Hippocampal formation (tissue), 2 donors: ENCODE measurements at regions not wholly inside any gene's neighbourhood (a gene's known extent, or its start where the extent isn't known, plus 50 kb on each side); places are given as distances from the start of the nearest gene placed in this dataset.

ENCODE experiments used
- DNase-seq, 2 donors: peaks; one replicate each; lab custom pipeline; 2025; lab: John Stamatoyannopoulos, UW

DNA sequence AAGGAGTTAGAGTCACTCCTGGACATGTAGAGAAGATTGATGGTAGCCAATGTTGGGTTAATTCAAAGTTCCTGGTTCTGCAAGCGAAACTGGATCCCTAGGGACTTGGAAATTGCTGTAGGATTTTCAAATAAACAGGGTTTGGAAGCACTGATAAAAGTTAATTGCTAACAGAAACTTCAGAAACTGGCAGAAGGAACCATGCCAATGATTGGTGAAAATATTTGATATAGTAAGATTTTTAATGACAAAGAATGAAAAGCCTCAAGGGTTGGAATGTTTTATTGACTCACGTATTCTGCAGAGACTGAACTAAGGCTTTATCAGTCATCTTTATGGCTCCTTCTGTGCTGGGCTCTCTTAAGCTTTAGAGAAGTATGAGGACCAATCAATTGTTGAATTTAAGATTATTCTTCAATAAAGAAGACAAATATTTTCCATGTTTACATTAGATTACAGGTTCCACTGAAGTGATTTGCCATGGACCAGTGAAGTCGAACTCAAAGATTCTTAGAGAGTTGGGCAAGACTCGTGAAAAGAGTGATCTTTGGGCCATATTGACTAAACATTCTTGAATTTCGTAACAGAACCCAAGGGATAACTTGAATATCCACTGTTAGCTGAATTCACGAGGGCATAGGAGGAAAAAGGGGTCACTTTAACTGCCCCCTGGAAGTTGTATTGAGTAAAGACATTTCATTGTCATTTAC lies 371.4 kb downstream of the HDGFL1 start:
- no peak for DNase-seq

DNA sequence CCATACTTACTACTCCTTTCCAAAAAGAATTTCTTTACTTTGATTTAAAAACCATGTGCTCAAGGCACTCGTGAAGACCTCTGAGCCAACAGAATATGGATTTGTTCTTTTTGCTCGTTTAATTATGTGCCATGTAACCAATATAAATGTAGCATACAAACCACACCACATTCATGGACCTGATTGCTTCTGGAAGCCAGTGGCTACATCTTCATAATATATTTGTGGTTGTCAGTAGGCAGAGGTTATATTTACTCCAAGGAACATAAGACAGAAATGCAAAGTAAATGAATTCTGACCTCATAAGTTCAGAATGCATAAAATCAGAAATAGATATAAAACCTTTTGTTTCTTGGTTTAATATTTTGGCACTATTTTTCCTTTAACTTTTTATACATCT lies 373.0 kb downstream of the HDGFL1 start:
- no peak for DNase-seq

DNA sequence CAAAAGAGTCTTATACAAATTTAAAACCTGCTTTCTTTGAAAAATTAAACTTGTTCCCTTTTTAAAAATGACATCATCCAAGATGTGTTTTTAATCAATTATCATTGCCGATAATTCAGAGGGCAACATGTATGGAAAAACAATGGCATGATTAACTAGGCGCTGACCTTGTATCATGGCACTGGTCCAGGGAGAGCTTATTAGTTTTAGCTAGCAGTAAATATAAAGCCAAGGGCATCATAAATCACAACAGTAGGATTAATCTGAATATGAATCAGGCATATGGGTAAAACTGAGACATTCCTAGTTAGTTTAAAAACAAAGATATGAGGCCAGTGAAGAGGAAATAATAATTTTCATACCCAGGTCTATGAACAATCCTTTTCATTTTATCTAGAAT lies 374.0 kb downstream of the HDGFL1 start:
- no peak for DNase-seq

DNA sequence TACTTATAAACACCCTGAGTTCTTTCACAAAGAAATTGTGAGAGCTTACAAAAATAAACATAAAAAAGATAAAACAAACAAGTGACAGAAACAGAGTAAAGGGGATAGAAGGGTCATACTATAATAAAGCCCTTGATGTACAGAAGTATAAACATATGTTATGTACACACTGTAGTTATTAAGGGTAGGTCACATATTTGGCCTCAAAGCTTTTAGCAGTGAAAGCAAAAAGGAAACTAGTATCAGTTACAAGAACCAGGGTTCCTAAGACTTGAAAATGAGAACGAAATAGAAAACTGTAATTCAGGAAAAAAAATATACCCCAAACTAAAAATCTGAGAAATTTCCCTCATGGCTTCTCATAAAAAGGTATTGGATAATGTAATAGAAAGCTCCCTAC lies 380.6 kb downstream of the HDGFL1 start:
- no peak for DNase-seq

DNA sequence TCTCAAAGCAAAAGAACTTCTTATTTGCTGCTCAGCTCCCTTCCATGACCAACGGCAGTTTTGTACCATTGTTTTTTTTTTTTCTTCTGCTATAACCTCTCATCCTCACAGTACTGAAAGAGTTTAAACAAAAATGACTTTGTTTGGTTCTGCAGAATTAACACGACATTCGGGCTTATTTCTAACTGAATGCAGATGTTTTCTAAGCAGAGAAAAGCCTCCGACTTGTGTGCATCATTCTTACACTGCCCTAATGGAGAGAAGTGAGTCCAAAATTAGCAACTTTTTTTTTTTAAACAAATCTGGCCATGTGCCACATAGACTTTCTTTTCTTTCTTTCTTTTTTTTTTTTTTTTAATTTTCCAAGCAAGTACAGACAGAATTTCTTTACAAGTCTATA lies 382.7 kb downstream of the HDGFL1 start:
- no peak for DNase-seq

DNA sequence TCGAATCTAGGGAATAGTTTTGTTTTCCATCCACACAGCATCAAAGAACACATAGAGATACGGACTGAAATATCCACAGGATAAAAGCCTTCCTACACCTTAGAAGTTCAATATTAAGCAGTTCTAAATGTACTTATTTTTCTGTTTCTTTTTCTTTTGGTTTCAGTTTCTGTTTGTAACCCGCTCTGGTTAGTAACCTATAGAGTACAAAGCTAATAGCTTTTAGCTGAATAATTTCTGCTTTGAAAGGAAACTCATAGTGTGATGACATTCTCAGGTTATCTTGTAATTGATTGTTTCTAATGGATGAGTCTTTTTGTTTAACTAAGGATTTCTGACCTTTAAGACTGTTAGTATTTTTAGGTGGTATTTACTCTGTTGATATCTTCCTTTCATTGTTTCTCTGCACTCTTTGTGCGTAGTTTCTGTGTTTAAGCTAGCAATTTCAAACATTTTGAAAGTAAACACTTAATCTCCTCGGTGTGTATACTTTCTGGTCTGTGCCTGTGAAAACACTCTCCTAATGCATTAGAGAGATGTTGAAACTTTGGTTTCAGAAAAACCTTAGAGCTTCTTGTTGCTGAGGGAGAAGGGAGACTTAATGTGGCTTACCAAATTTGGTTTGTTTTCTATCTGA lies 385.5 kb downstream of the HDGFL1 start:
- DNase-seq = no peak

DNA sequence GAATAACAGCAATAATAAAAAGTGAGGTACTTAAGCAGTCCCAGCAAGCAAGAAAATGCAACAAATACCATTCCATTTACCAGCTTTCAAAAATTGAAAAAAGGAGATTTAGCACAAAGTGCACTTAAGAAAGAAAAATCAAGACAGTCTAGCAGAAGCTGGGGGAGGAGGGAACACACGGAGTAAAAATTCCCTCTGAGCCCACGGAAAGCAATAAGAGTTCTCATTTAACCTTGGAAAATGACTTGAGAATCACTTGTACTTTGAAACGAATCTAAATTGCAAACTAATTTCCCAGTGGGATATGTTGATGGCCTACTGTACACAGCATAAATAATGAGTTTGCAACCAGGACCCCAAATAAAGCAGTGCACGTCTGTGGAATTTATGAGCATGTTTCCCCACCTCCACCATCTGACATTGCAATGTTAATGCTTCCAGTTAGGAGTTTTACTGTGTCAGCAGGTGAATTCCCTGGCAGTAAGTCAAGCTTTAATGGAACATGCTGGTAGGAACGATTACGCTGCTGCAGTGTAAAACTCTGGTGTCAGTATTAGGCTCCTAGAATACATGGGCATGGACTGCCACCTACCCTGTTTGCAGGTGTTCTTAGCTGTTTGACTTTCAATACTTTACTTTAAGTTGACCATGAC lies 386.8 kb downstream of the HDGFL1 start:
- DNase-seq = no peak

DNA sequence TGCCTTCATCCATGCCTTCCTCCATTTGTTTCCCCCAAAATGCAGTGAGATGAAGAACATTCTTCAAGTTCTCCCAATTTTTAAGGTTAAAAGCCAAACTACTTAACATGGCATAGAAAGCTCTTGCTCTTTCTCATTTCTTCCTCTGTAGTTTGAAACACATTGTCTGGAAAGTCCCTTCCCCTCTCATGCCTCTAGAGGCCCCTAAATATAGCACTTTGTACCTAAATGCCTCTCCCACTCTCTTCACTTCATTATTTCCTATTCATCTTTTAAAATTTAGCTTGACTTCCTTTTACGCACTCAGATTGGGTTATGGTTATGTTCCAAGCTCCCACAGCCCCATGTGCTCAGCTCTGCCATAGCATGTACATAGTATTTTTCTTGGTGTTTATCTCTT lies 389.3 kb downstream of the HDGFL1 start:
- no peak for DNase-seq

DNA sequence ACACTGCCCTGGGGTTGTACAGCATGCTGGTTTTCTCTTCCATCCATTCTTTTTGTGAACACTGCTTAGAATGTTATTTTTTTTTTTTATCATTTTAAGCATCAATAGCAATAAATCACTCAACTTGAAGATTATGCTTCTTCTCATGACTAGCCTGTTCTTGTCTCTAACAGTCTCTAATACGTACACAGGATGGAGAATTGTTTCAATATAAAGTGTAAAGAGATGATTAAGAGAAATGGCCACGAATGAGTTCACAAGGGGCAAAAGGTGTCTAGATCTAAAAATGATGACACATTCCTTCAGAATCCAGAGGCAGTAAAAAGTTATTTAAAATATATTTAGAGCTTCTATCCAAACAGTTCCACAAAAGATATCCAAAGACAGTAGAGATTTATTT lies 390.2 kb downstream of the HDGFL1 start:
- DNase-seq = no peak

DNA sequence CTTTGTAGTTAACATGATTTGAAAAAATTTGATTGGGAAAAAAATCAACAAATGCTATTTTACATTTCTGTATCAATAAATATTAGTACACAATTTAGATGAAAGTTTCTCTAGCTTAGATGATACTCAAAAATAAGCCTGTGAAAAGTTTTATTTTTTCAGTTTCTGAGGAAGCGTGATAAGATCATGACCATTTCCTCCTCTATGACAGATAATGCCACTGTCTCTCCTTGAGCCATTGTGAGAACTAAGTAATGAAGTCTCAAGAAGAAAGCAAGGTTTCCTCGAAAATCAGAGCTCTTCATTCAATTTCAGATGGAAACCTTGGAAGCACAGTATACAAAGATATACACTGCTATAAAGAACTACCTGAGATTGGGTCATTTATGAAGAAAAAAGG lies 395.0 kb downstream of the HDGFL1 start:
- DNase-seq = no peak

DNA sequence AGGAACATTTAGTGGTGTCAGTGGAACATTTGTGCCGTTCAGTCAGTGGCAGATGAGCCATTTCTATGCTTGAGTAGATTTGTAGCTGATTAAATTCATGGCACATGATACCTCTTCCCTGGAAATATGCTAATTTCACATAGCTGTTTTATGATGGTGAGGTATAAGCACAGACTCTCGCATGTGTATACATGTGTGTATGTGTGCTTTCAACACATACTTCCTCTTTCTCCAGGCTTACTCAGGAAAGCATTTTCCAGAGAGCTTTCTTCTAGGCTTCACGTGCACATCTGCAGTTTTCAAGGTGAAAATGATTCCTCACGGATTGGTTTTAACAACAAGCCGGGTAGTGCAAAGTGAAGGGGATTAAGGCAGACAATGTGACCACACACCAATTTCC lies 396.5 kb downstream of the HDGFL1 start:
- DNase-seq = no peak

DNA sequence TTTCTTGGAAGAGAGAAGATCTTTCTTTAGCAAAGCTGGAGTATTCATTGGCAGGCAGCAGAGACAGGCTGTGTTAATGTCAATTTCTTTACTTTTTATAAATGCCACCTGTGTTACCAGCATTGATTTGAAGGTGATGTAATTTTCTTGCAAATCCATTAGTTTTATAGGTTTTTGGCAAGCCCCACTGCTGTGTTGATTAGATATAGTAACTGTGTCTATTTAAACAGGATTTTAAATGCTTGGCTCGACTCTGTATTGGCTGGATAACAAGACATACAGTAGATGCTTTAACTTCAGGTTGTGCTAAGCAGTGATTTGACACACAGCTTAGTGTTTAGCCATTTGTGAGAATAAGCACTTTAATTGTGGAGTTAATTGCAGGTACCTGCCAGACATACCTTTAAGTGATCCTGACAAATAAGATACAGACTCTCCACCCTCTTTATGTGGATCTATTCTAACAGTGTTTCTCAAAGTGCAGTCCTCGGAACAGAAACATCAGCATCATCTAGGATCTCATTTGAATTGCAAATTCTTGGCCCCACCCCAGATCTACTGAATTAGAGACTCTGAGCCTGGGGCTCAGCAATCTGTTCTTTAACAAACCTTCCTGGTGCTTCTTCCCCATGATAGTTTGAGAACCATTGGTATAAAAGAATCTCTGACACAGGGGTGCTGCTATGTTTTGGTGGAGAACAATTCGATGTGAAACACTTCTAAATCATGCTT lies 397.5 kb downstream of the HDGFL1 start:
- DNase-seq = no peak

DNA sequence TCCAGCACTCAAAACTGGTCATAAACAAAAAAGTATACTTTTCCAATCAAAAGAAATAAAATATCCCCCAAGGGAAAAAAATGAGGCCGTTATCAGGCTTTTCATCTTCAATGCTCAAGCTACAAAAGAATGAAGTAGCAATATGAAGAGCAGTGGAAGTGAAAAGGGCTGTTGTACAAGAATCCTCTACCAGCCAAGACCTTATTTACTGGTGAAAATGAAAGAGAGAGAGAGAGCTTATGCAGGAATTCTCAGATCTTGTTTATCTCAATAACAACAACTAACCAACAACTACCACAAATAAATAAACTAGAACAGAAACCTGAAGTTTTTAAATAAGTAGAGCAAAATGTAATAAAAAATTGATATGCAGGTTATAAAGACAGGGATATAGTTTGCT lies 400.6 kb downstream of the HDGFL1 start:
- no peak for DNase-seq

DNA sequence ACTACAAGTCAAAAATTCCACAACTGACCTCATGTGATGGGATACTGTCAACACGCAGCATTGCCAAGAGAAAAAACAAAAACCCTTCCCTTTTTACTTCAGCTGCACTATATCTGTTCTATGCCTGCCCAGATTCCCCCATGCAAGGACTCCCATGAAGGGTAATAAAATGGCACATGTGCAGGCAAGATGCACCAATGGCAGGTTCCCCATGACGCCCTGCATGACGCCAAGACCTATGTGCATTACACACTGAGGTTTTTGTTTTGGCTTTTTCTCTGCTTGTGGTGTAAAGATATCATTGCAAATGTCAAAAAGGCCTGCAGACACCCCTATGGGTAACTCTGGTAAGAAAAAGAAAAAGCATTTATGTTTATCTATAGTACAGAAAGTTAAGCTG lies 403.4 kb downstream of the HDGFL1 start:
- DNase-seq = no peak

DNA sequence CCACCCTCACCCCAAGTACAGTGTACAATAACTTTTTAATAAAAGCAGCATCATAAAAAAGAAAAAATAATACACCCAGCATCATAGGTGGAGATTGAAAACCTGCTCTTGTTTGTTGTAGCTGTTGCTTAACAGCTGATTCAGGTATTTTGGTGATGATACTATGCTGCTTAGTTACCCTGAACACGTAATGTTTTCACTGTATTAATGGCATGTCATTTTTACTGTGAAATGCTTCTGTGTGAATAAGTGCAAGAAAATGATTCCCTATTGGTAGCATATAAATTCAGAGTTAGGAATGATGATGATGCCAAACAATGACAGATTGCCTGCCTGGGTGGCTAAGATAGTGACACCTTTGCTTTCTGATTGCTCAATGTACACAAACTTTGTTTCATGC lies 405.7 kb downstream of the HDGFL1 start:
- DNase-seq = no peak

DNA sequence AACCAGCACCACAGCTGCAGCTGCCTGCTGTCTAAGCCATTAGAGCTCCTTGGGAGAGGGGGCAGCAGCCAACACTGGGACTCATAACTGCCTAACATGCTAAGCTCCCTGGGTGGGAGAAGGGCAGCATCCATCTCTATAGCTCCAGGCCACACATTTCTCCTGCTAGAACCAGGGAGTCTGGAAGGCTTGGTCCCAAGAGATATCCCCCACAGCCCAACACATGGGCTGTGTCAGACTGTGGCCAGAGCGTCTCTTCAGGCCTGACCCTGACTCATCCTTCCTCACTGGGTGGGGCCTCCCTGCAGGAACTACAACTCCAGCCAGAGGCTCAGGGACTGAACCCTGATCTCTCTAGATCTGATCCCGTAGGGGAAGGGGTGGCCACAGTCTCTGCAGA lies 411.1 kb downstream of the HDGFL1 start:
- DNase-seq = no peak

DNA sequence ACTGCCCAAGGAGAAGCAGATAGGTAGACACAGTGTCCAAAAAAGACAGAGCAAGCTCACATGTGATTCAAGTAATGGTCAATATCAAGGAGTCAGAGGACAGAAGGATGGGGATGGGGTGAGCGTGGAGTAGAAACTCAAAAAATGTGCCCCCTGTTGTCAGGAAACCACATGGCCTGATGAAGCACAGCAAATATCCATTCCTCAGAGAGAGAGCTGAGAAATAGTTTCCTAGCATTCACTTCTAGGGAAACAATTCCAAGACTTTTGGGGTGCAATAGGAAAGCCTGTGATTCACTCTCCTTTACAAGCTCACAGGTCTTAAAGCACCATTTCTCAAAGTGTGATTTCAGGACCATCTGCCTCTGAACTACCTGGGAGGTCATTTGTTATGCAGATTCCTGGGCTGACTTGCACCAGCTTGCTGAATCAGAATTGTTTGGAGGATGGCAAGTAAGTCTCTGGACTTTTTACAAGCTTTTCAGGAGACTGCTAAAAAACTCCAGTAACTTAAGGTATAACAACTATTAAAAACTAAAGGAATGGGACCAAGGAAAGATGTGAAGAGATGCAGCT lies 432.8 kb downstream of the HDGFL1 start:
- no peak for DNase-seq

DNA sequence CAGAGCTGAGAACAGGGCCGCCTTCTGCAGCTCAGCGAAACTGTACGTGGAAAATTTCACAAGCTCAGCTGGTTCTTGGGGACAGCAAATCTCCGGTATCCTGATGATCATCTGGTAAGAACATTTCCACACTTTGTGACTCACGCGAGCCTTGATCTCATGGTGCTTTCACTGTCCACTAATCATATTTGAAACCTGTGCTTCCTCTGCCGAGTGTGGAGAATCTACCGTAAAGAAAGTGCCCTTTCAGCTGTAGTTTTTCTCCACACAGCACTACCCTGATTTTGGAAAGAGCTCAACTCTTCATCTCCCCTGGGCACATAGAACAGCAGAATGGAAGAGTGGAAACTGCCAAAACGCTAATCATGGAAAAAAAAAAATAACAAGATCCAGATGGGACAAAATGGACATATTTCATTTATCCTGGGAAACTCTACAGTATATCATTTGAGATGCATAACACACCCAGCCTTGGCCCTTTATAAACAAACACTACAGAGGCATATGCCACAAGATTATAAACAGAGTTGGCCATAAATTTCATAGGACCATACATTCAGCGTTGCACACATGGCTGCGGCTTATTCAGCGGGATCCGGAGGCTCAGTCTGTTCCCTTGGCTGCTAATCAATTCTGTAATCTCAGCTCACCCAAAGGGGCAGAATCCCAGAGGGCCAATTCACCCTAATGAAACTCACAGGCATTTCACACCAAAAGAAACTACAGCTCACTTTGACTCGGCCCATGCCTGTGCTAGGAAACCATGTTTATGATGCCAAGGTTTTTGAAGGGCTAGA lies 434.5 kb downstream of the HDGFL1 start:
- DNase-seq = no peak

DNA sequence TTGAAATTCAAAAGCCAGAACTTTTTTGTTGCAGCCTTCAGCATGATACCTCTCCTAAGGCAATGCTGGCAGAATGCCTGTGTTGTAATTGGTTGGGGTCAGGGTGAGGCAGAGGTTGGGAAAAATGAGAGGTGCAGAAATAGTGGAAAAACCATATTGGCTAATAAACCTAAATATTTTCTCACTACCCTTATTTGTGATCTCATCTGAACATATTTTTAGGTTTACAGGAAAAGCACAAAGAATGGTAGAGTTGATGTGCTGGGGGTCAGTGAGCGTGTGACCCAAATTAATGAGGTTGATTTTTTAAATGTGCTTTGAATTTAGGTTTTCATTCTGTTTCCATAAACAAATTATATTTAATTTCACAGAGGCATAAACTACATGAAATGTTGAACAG lies 437.3 kb downstream of the HDGFL1 start:
- DNase-seq = no peak

DNA sequence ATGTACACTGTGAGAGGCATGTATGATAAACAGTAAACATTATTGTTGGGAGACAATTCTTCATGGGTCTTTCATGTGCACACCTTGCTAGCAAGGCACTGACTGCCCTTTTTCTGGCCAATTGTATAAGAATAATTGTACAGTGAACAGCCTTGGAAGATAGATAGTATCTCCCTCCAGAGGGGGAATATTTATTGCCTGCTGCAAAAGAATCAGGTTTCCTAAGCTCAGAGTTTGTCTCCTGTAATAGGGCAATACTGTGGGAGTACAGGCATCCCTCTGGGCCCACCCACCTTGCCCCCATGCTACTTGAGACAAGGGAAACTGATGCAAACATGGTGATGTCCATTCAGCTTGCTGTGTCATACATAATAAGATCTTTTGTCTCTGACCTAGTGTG lies 442.2 kb downstream of the HDGFL1 start:
- DNase-seq = no peak

DNA sequence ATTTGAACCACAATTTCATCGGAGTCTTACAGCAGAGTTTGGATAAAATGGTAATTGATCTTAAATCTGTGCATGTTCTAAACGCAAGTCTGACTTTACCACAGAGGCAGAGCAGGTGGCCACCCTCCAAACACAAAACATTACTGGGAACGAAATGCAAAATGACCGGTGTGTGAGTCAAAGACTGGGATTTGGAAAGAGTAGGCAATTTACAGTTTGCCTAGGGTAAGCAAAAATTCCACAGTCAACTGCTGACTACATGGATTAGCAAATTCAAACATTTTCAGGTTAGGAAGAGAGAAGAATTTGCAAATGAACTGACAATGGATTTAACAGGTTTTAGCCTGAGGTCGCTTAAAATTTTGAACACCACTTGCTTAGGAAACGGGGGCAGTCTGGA lies 444.4 kb downstream of the HDGFL1 start:
- DNase-seq = no peak

DNA sequence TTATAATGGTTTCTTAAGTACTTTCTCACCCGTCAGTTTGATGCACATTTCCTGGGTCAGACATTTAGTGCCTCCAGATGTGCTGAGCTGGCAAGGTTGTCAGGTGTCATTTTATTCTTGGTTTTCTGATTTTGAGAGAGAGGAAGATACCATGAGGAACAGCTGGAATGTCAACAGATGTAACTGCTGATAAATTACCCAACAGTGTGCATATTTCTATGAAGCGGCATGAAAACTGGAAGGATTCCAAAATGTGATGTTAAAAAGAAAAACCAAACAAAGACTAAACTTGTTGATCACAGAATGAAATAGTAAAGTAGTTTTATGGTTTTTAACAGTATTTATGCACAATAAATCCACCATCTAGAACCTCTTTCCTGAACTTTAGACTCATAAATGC lies 447.3 kb downstream of the HDGFL1 start:
- no peak for DNase-seq
